Effector memory CD8-positive, alpha-beta T cell (primary cell): ENCODE measurements at regions not wholly inside any gene's neighbourhood (a gene's known extent, or its start where the extent isn't known, plus 50 kb on each side); places are given as distances from the start of the nearest gene placed in this dataset.

Experiments used
- ATAC-seq: fragments of 150-1000 bp; cut with Tn5 transposase; replicated peaks from 2 replicates; pipeline ENCODE4 v1.10.0; 2021; ENCODE audit warnings: mild to moderate bottlenecking, moderate library complexity
- DNase-seq, 3 experiments: peaks; one replicate each; pipeline ENCODE4 v3.0.0; 2021
- H3K27ac Mint-ChIP-seq, 2 donors: one replicate each; pipeline ENCODE4 v1.8.0; 2022; ENCODE audit warnings: mild to moderate bottlenecking in 2 of 2, mixed read lengths in 2 of 2, moderate library complexity in 2 of 2
- H3K27me3 Mint-ChIP-seq, 2 donors: one replicate each; pipeline ENCODE4 v1.8.0; 2022; ENCODE audit warnings: mixed read lengths in 2 of 2
- H3K36me3 Mint-ChIP-seq: one replicate; pipeline ENCODE4 v1.8.0; 2022; ENCODE audit warnings: mild to moderate bottlenecking, moderate library complexity, mixed read lengths; ENCODE audit not compliant: insufficient read depth
- H3K4me1 Mint-ChIP-seq, 2 donors: one replicate each; pipeline ENCODE4 v1.8.0; 2022; ENCODE audit warnings: low read depth in 2 of 2, mixed read lengths in 2 of 2
- H3K4me3 Mint-ChIP-seq, 2 donors: one replicate each; pipeline ENCODE4 v1.8.0; 2022; ENCODE audit warnings: mild to moderate bottlenecking in 2 of 2, mixed read lengths in 2 of 2, moderate library complexity in 2 of 2
- H3K9me3 Mint-ChIP-seq, 2 donors: one replicate each; pipeline ENCODE4 v1.8.0; 2022; ENCODE audit warnings: mixed read lengths in 2 of 2

DNA sequence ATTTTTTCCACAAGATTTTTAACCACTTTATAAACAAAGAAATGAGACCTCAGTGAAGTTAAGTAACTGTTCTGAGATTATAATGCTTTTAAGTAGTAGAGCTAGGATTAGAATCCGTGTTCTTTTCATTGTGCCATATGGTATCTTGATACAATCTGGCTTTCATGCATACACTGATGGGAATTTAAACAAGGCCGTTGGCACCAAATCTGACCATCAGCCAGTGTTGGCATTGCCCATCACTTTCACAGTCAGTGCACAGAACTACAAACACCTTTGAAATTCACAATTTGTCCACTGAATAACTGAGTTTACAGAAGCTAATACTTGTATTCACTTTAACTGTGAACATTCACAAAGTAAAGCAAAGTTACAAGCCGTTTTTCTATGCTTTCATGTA, 1228.0 kb downstream of the TBC1D22A start:
- H3K36me3 Mint-ChIP-seq: peaks cover 3% of the 10 kb centered on the region
- ATAC-seq (no peak), DNase-seq (no peak)
- no peak overlapping the region for H3K27ac Mint-ChIP-seq
- peaks cover 50 to 72% of the 10 kb centered on the region in 2 donors for H3K27me3 Mint-ChIP-seq
- H3K4me1 Mint-ChIP-seq: no peaks in the 10 kb centered on the region
- no peak overlapping the region for H3K4me3 Mint-ChIP-seq
- peaks cover 7 to 21% of the 10 kb centered on the region in 2 donors for H3K9me3 Mint-ChIP-seq

DNA sequence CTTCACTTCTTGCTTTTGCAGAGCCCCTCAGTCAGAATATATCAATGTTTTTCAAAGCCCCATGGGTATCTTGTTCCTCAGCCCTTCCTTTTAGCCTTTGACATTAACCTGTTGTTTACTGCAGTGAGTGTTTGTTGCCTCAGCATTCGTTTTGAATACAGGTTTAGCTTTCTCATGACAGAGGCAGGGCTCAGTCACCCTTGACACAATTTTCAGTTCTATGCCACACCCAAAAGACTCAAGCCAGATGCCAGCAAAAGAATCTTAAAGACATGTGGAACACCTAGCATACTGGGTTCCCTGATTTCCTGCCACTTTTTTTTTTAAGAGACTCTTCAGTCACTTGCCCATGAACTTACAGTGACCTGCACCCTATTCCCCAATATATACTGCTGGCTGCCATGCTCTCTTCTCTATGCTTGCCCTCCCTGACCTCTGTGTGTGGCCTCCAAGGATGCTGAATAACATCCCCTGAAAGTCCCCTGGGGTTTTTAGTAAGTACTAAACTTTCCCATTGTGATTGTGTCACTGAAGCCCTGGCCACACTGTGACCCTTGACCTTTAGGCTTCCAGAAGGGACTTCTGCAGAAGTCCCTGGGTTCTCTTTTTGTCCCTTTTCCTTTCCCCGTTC, 1225.5 kb downstream of the TBC1D22A start:
- H3K27me3 Mint-ChIP-seq: peaks cover 42 to 57% of the 10 kb centered on the region in 2 donors
- DNase-seq: no peak
- peaks cover 3% of the 10 kb centered on the region for H3K36me3 Mint-ChIP-seq
- H3K4me3 Mint-ChIP-seq: no peak overlapping the region
- H3K9me3 Mint-ChIP-seq: peaks cover 7 to 21% of the 10 kb centered on the region in 2 donors
- ATAC-seq: no peak
- no peak overlapping the region for H3K27ac Mint-ChIP-seq
- no peaks in the 10 kb centered on the region for H3K4me1 Mint-ChIP-seq

DNA sequence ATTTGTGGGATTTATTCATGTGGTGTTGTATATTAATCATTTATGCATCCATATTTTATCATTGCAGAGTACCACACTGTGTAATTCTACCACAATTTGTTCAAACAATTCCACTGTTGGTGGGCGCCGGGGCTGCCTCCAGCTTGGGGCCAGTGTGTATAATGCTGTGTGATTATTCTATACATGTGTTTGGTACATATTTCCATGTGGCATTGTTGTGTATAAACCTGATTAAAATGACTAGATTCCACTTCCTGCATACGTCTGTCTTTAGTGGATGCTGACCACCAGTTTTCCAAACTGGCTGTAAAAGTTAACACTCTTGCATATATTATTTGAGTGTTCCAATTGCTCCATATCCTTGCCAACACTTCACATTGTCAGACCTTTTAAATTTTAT, 1213.8 kb downstream of the TBC1D22A start:
- H3K36me3 Mint-ChIP-seq: no peaks in the 10 kb centered on the region
- no peak overlapping the region for H3K4me3 Mint-ChIP-seq
- DNase-seq (no peak), ATAC-seq (no peak)
- no peak overlapping the region for H3K27ac Mint-ChIP-seq
- H3K27me3 Mint-ChIP-seq: peaks cover 21 to 46% of the 10 kb centered on the region in 2 donors
- H3K4me1 Mint-ChIP-seq: no peaks in the 10 kb centered on the region
- H3K9me3 Mint-ChIP-seq: peaks cover 0 to 2% of the 10 kb centered on the region in 2 donors

DNA sequence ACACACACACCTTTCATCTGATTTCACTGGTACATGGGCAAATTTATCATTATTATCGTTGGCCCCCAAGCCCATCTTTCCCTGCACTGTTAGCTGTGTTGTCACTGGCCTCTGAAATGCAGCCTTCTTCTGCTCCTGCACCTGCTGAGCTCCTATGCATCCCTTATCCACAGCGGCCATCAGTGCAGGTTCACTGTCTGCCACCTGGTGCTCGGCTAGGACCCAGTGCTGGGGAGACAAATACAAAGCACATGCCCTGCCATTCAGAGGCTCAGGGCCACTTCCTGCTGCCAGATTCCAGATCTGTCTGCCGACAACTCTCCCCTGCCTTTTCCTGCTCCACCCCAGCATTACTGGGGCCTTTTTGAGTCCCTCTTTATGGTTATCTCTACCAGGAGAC, 1205.4 kb downstream of the TBC1D22A start:
- Mint-ChIP-seq H3K4me3 (no peak overlapping the region), H3K27me3 (peaks cover 28 to 58% of the 10 kb centered on the region in 2 donors)

DNA sequence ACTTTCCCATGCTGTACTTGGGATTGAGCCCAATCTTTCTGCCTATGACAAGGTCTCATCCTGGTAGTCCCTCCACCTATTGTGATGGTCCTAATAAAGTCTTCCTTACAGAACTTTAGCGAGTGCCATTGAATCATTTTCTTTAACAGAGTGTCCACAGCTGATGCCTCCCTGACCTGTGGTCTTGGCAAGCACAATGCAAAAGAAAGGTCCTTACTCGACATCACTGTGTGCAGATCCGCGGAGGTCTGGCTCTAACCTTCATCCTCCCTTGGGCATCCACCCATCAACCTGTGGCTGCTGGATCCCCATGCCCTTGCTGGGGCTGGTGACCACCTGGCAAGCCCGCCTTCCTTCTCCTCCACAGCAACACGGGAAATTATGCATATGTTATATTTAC, 1203.9 kb downstream of the TBC1D22A start:
- Mint-ChIP-seq H3K4me3 (no peak overlapping the region), H3K36me3 (no peaks in the 10 kb centered on the region), H3K9me3 (no peaks in the 10 kb centered on the region), H3K27ac (no peak overlapping the region), H3K27me3 (peaks cover 23 to 53% of the 10 kb centered on the region in 2 donors), H3K4me1 (no peaks in the 10 kb centered on the region)
- DNase-seq (no peak), ATAC-seq (no peak)

More for the DNA sequence above, 1205.4 kb downstream of the TBC1D22A start:
- ATAC-seq (no peak), DNase-seq (no peak)
- Mint-ChIP-seq H3K4me1 (no peaks in the 10 kb centered on the region), H3K27ac (no peak overlapping the region), H3K36me3 (no peaks in the 10 kb centered on the region), H3K9me3 (no peaks in the 10 kb centered on the region)

DNA sequence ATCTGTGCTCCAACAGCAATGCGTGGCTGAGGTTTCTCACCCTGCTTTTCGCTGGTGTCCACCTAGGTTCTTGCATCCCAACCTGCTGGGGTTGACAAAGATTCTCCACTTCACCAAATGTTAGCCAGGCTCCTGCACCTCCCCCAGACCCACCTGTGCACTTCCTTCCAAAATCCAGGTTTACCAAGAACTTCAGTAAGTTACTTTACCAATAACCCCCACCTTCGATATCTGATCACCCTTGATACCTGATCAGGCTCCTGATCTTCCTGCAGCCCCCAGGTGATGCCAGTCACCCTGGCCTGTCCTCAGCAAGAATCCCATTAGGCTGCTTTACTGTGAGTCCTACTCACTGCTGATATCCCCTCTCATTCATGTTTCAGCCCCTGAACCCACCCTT, 1203.4 kb downstream of the TBC1D22A start:
- no peak overlapping the region for H3K27ac Mint-ChIP-seq
- ATAC-seq (no peak), DNase-seq (no peak)
- H3K27me3 Mint-ChIP-seq: peaks cover 23 to 52% of the 10 kb centered on the region in 2 donors
- no peaks in the 10 kb centered on the region for H3K36me3 Mint-ChIP-seq
- no peaks in the 10 kb centered on the region for H3K9me3 Mint-ChIP-seq
- H3K4me1 Mint-ChIP-seq: no peaks in the 10 kb centered on the region
- H3K4me3 Mint-ChIP-seq: no peak overlapping the region

DNA sequence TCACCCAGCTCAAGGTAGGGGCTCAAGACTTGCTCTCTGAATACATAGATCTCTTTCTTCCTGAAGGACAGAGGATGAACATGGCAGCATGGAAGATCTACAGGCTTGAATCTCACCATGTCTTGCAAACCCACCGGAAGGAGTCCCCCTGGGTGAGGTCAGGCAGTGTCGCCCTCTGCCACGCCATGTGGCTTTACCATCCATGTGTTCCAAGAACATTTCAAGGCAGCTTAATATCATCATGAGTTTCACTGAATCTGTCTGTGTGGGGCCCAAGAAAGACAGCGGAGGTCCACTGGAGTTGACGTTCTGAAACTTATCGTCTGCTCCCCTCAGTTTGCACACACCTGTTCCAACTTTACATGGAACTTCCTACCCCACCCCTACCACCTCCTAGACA, 1202.6 kb downstream of the TBC1D22A start:
- ATAC-seq (no peak), DNase-seq (no peak)
- Mint-ChIP-seq H3K4me3 (no peak overlapping the region), H3K36me3 (no peaks in the 10 kb centered on the region), H3K9me3 (no peaks in the 10 kb centered on the region), H3K4me1 (no peaks in the 10 kb centered on the region), H3K27ac (no peak overlapping the region), H3K27me3 (peaks cover 18 to 44% of the 10 kb centered on the region in 2 donors)

DNA sequence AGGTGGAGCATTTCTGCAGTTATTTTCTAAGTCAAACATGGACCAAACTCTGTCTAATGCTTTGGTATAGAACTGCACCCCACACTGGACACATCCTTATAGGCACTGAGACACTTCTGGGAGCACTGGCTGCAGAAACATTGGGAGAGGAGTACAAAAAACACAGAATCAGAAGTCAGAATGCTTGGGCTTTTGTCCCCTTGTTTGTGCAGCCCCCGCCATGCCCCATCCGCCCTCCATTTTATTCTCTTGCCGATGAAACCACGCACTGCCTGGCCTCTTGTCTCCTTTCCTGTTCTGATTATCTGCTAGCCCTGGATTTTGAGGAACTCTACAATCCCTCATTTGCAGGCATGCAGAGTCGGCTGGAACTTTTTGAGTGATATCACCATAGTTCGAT, 1201.2 kb downstream of the TBC1D22A start:
- H3K36me3 Mint-ChIP-seq: no peaks in the 10 kb centered on the region
- no peak overlapping the region for H3K4me3 Mint-ChIP-seq
- DNase-seq: no peak
- no peak overlapping the region for H3K27ac Mint-ChIP-seq
- H3K27me3 Mint-ChIP-seq: peaks cover 21 to 39% of the 10 kb centered on the region in 2 donors
- H3K4me1 Mint-ChIP-seq: no peaks in the 10 kb centered on the region
- no peak for ATAC-seq
- no peaks in the 10 kb centered on the region for H3K9me3 Mint-ChIP-seq

DNA sequence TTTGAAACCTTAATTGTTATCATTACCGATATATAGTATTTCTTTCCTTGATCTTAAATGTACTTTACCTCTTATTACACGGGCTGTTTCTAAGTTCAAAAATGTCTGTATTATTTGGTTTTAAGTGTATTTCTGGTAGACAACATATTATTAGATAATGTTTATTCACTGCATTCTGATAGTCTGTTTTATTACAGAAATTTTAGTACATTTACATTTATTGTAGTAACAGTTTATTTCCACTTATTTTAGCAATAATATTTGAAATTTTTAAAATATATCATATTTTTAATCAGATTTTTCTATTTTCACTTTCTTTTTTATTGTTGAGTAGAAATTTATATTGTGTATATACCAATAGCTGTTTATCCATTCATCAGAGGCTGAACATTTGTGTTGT, 1195.2 kb downstream of the TBC1D22A start:
- no peak for DNase-seq
- H3K27ac Mint-ChIP-seq: no peak overlapping the region
- peaks cover 20 to 25% of the 10 kb centered on the region in 2 donors for H3K27me3 Mint-ChIP-seq
- H3K4me1 Mint-ChIP-seq: no peaks in the 10 kb centered on the region
- H3K4me3 Mint-ChIP-seq: no peak overlapping the region
- no peaks in the 10 kb centered on the region for H3K36me3 Mint-ChIP-seq
- H3K9me3 Mint-ChIP-seq: no peaks in the 10 kb centered on the region
- no peak for ATAC-seq

DNA sequence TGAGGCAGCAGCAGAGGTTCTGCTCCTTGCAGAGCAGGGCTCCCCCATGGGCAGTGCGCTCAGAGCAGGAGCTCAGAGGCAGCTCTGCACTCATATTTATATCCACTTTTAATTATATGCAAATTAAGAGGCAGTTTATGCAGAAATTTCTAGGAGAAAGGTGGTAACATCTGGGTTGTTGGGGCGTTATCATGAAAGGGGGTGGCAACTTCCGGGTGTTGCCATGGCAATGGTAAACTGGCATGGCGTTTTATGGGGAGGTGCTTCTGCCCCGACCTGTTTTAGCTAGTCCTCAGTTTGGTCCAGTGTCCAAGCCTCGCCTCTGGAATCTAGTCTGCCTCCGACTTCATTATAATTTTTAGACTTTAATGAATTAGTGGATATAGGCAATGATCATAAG, 1191.7 kb downstream of the TBC1D22A start:
- H3K27ac Mint-ChIP-seq: no peak overlapping the region
- no peaks in the 10 kb centered on the region for H3K9me3 Mint-ChIP-seq
- H3K36me3 Mint-ChIP-seq: no peaks in the 10 kb centered on the region
- peaks cover 44 to 52% of the 10 kb centered on the region in 2 donors for H3K27me3 Mint-ChIP-seq
- H3K4me3 Mint-ChIP-seq: no peak overlapping the region
- no peak for ATAC-seq
- no peaks in the 10 kb centered on the region for H3K4me1 Mint-ChIP-seq
- DNase-seq: no peak

DNA sequence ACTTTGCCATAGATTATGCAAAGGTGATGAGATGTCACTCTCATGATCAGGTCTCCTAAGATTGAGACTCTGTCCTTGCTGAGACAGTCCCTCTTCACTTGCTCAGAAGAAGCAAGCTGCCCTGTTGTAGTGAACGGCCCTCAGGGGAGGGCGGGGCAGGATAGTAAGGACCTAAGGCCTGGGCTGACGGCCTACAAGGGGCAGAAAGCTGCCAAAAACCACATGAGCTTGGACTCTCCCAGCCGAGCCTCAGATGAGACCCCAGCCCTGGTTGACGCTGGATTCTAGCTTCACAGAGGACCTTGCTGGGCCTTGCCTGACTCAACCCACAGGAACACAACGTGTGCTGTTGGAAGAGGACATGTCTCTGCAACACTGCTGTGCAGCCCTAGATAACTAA, 1182.5 kb downstream of the TBC1D22A start:
- no peak overlapping the region for H3K4me3 Mint-ChIP-seq

DNA sequence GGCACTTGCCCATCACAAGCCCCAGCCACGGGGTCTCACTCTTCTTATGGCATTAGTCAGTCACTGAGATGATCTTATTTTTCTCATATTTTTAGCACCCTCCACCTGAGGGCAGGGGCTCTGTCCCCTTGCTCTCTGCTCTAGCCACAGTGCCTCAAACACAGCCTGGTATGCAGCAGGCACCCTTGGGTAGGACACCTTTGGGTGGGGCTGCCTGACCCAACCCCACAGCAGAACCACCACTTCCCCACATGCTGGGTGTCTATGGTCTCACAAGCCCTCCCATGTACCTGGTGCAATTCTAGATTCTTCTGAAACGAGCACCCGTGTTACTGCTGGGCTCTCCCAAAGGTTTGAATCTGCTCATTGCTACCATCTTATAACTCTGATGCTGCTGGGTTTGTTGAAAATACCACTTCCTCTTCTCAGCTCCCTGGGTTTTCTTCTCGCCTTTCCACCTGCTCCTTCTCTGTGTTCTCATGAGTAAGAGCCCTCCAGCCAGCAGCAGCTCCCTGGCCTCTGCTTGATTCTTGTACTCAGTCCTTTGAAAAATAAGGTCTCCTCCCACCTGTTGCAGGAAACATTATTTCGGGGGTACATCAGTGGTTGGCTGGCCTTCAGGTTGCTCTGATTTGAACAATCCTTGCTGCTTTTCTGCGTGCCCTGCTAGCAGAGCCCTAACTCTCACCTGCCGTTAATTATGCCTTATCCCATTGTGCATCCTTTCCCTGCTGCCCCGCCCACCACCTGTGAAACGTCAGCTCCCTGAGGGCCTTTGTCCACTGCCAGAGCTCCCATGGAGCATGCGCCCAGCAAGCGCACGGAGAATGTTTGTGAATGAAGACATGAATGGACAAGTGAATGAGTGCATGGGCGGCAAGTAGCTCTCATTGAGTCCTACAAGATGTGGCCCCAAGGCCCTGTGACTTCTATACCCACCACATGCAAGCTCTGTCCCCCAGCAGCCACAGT, 1181.6 kb downstream of the TBC1D22A start:
- Mint-ChIP-seq H3K27ac (peak overlapping the region; percentile 48 to 63), H3K4me1 (peaks cover 16% of the 10 kb centered on the region in 2 donors), H3K36me3 (no peaks in the 10 kb centered on the region), H3K4me3 (peak overlapping the region; percentile 17 to 46), H3K9me3 (no peaks in the 10 kb centered on the region), H3K27me3 (peaks cover 0 to 12% of the 10 kb centered on the region in 2 donors)
- no peak for DNase-seq
- ATAC-seq: peak; percentile 29

More for the DNA sequence above, 1182.5 kb downstream of the TBC1D22A start:
- DNase-seq (no peak), ATAC-seq (no peak)
- no peaks in the 10 kb centered on the region for H3K36me3 Mint-ChIP-seq
- H3K27me3 Mint-ChIP-seq: peaks cover 8 to 19% of the 10 kb centered on the region in 2 donors
- peak overlapping the region; percentile 48 to 63 for H3K27ac Mint-ChIP-seq
- H3K9me3 Mint-ChIP-seq: no peaks in the 10 kb centered on the region
- peaks cover 16% of the 10 kb centered on the region in 2 donors for H3K4me1 Mint-ChIP-seq

DNA sequence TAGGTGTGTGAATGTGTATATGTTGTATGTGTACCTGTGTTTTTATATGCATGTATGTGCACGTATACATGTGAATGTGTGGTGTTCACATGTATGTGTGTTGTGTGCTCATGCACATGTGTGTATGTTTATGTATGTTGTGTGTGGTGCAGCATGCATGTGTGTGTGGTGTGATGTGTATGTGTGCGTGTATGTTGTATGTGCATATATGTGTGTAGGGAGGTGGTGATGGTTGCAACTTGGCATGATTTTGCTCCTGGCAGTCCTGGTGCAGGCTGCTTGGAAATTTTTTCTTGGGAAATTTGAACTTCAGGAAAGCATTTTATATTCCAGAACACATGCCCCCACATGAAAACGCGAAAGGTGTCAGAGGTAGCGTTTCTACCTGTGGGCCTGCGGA, 1177.8 kb downstream of the TBC1D22A start:
- Mint-ChIP-seq H3K36me3 (no peaks in the 10 kb centered on the region), H3K4me3 (no peak overlapping the region), H3K4me1 (peaks cover 16% of the 10 kb centered on the region in 2 donors), H3K27ac (no peak overlapping the region), H3K9me3 (peaks cover 2 to 8% of the 10 kb centered on the region in 2 donors), H3K27me3 (peaks cover 10 to 21% of the 10 kb centered on the region in 2 donors)
- ATAC-seq (no peak), DNase-seq (no peak)

DNA sequence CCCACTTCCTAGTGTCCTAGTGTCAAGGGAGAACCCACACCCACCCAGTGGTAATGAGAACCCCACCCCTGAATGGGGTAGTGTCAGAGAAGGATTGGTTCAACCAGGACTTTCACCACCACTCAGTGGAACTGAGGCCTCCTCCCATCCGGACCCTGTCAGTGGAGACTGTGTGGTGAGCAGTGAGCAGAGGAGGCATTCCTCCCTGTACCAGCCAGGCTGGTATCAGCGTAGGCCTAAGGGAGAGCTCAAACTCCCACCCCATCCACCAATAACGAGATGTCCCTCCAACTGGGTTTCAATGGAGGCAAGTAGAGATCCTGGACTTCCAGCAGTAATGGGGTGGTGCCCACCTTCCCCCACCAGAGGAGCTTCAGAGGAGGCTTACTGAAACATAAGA, 1171.4 kb downstream of the TBC1D22A start:
- H3K9me3 Mint-ChIP-seq: peaks cover 2 to 8% of the 10 kb centered on the region in 2 donors
- H3K36me3 Mint-ChIP-seq: no peaks in the 10 kb centered on the region
- no peaks in the 10 kb centered on the region for H3K4me1 Mint-ChIP-seq
- DNase-seq: no peak
- H3K27me3 Mint-ChIP-seq: peaks cover 30 to 31% of the 10 kb centered on the region in 2 donors
- no peak overlapping the region for H3K4me3 Mint-ChIP-seq
- no peak overlapping the region for H3K27ac Mint-ChIP-seq
- ATAC-seq: no peak
